H4 (cell line): ENCODE measurements at regions not wholly inside any gene's neighbourhood (a gene's known extent, or its start where the extent isn't known, plus 50 kb on each side); places are given as distances from the start of the nearest gene placed in this dataset.
"Not testable (repeated sequence)": the region's sequence is repeated elsewhere in the genome, so short reads cannot be mapped to it uniquely, and the experiment has no call there.

ENCODE experiments used
- DNase-seq: peaks from one replicate; pipeline ENCODE4 v3.0.0-alpha.2; 2015; ENCODE audit warnings: low spot score

DNA sequence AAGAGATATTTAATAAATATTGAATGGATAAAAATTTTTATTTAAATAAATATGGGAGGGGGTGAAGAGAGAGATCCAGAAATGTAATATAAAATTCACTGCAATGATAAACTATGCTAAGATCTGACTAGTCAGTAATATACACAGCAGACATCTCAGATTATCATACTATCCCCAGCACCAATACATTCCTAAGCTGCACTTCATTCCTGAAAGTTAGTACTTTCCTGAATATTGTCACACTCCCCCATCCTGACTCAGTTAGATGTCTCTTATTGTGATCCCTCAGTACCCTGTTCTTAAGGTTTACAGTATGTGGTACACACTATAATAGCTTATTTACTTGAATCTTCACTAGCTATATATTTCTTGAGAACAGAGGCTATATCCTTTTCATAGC, 88.3 kb upstream of the KCNQ5 start:
- no peak for DNase-seq

DNA sequence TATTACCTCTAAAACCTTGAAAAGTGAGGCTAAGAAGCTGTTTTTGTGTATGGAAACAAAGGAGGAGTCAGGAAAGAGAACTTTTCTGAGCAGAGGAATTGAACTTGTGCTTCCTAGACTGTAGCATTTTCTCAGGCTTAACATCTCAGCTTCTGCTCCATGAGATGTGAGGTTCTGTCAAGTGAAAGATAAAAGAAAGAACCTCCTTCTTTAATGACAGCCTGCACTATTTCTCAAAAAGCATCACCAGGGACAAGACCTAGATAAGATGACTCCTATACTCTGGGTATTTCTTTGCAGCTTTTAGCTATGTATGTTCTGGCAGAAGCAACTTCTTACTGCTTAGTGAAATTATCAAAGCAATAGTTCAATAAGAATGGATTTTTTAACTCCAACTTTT, 87.6 kb upstream of the KCNQ5 start:
- DNase-seq, result no peak

DNA sequence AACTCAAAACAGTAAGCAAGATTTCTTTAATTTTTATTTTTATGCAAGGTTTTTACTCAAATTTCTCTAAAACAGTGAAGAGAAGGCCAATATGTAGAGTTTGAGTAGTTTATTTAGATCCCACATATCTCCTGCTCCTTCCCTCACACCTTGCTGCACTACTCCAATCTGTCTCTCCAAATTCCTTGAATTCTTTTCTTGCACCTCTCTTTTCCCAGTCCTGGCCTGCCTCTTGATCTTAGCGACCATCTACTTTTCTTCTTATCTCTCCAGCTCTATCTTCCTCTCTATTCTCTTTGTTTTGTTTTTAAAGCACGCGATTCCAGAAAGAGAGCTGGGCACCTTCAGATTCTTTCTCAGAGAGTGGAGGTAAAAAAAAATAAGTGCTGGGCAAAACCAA, 86.7 kb upstream of the KCNQ5 start:
- DNase-seq, result no peak

DNA sequence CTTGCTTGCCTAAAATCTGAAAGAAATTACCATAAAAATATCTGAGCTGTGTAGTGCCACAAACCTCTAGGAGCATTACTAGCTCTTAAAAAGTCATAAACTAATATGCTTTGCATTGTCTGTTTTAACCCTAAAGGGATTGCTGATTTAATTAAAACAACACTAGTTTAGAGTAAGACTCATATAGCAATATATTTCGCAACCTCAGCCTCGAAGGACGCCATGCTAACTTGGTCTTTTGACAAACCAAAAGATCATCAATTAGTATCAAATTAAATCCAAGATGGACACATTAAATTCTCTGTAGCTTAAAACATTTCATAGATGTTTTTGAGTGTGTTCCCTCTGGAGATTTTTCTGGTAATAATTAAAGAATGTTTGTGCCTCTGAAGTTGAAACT, 74.8 kb upstream of the KCNQ5 start:
- DNase-seq, result no peak

DNA sequence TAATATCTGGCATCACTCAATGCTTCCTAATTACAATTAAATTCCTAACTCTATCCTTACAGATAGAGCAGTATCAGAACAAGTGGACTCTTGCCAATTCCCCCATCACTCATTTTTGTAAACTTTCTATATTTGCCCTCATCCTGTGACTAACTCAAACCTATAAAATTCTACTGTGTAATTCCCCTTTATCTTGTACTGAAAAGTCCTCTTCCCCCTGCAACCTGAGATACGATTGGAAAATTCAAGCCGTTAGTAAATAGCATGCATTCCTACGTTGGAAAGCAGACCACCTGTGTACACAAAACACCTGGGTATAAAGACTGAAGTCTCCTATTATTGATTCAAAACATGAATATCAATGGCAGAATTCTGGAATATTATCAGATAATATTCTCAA, 70.4 kb upstream of the KCNQ5 start:
- DNase-seq, result no peak

DNA sequence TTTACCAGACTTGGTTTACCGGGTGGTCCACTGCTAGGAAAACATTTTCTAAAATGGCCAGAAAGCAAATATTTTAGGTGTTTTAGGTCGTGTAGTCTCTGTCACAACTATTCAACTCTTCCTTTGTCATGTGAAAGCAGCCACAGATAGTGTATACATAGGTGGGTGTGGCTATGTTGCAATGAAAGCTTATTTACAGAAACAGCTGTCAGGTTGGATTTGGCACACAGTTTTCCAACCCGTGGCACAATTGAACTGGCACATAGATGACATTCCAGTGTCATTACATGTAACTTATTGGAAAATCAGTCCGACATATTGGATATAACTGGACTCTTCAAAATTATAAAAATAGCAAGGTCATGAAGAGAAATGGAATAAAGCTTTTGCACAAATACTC, 68.9 kb upstream of the KCNQ5 start:
- peak; percentile 55 for DNase-seq

DNA sequence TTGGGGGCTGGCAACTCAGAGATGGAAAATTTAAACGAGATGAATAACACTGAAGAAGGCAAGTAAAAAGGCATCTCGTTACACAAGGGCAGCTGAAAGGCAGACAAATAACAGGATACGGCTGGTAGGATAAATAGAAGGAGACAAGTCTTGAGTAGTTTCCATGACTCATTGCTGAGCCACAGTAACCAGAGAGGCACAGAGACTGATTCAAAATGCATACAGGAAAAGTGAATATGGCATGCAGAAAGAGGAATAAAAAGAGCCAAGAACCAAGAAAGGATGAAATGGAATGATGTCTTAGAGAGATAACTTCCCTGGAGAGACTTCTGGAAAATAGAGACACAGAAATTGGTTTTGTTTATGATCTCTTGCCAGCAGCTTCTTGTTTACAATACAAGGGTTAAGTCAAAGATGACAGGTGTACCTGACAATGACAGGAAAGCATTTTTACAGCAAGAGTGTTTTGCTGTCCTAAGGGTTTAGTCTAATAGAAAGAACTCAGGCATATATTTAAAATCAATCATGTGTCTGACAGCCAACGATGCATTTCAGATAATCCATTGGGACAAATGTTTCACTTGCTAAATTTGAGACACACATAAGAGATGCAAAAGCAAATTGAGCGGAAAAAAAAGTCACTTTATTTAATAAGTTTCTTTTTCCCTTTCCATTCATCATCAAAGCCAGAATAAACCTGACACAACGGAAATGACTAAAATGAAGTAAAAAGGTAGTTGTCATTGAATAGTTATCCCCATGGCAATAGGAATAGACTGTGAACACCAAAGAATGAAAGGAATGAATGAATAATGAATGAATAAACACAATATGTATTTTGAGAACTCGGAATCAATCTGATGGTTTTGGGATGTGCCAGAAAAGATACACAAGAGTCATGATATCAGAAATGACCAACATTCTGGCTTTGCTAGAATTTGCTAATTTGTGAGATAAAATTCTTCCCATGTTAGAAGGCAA, 68.0 kb upstream of the KCNQ5 start:
- peak; percentile 78 for DNase-seq

DNA sequence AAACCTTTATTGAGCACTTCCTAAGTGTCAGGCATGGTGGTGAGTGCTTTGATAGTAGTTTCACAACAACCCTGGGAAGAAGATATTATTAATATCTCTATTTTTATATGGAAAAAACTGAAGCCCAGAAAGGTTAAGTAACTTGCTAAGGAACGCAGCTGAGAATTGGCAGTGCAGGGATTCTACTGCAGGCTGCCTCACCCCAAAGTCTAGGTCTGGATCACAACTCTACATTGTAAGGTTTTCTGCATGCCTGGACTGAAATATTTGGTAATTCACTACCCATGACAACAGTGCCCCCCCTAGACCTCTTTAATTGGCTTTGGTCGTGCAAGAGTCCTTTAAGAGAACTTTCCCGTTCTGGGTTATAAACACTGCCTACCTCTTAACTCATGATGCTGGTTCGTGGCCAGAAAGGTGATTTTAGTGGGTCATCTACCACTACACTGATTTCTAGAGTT, 67.1 kb upstream of the KCNQ5 start:
- no peak for DNase-seq

DNA sequence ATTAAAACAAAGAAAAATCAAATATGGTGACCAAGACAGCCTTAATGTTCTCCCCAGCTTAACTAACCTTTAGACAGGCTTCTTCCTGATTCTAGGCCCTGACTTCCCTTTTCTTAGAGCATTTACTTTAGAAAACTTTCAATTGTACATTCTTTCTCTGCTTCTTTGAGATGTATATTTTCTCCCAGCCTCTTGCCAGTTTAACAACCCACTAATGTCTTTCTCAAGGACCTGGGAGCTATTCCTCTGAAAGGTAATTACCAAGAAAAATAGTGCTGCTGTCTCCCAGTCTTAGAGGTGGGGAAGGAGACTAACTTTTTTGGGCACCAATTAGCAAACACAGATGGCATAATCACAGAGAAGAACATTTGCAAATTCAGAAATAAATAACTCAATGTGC, 62.8 kb upstream of the KCNQ5 start:
- no peak for DNase-seq

DNA sequence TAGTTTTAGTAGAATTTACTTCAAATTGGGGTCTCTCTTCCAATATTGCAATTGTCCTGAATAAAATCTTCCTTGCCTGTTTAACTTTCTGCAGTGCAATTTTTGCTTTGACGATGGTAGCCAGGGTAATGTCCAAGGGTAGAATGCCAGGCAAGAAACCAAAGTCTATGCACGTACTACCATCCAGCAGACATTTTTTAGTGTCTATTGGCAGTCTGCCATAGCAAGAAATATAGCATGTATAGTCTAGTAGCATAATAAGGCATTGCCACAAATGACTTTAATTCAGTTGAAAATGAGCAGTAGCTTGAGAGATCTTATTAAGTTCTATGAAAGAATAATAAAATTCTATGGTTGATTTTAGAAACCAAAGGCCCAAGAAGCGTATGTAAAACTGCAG, 62.3 kb upstream of the KCNQ5 start:
- no peak for DNase-seq

DNA sequence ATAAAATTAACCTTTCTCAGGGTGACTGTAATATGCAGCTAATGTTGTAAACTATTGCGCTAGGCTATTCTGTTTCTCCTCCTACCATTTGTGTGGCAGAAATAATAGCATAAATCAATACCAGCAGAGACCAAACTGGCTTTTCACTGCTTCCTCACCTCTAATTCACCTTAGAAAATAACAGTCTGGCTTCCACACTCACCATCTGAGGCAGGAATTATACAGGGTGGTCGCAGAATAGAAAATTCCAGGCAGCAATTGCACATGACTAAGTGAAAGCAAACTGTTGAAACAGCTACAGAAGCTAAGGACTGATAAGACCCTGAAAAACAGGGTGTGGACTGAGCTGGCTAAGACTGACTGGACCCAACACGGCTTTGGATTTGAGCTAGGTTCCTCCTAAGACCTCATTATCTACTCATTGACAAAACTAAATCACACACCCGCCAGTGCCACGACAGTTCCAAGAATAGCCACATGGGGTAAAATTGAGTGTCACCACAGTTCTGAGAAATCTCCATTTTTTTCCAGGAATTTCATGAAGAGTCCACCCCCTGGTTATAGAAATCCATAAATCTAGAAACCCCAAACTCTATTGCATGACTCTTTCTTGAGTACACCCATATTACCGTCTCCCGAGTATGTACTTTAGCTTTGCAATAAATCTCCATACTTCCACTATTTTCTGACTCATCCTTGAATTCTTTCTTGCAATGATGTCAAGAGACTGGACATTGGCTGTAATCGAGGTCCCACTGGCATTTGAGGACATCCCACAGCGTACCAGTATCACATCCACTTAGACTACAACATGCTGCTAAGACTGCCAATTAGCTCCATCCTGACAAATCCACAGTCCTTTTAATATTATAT, 60.9 kb upstream of the KCNQ5 start:
- no peak for DNase-seq

DNA sequence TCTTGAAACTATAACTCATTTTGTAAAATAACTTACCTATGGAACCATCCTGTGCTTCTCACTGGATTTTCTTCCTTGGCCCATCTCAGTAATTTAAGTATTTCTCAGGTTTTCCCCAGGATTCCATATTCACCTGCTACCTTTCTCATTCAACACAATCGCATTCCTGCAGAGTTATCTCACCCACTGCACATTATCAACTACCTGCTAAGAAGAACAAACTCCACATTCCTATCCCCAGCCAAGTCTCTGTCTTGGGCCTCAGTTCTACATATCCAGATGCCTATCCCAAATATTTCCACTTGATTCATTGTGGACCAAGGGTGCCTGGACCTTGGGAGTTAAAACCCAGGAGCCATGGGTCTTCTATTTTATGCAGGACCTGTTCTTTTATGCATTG, 60.2 kb upstream of the KCNQ5 start:
- DNase-seq, result no peak

DNA sequence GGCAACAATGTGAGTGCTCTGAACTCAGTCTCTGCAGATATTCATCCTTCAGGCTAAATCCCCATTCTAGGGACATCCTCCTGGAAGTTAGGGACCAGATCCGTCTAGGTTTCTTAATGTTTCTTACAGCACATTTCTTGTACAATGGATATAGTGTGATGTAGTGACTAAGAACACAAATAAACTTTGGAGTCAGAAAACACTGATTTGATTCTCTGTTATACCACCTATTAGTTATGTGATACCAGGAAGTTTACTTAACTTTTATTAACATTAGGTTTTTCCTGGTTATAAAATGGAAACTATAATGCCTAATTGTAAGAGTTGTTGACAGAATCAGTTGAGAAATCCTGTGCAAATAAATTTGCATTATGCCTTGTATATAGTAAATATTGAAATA, 57.6 kb upstream of the KCNQ5 start:
- no peak for DNase-seq

DNA sequence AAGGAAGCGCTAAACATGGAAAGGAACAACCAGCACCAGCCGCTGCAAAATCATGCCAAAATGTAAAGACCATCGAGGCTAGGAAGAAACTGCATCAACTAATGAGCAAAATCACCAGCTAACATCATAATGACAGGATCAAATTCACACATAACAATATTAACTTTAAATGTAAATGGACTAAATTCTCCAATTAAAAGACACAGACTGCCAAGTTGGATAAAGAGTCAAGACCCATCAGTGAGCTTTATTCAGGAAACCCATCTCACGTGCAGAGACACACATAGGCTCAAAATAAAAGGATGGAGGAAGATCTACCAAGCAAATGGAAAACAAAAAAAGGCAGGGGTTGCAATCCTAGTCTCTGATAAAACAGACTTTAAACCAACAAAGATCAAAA, 49.9 kb upstream of the KCNQ5 start:
- not testable (repeated sequence) for DNase-seq
